ENCODE measurements at regions not wholly inside any gene's neighbourhood (a gene's known extent, or its start where the extent isn't known, plus 50 kb on each side); places are given as distances from the start of the nearest gene placed in this dataset.

- TF ChIP-seq CTCF (conservative IDR thresholded peaks at IDR 0.05 in 1 of 2, IDR thresholded peaks at IDR 0.05 in 1 of 2; ENCODE audit: extremely low read depth in 1 of 2, insufficient read depth in 1 of 2, low read depth in 1 of 2, low read length in 2 of 2) (no peak), EZH2 (IDR thresholded peaks at IDR 0.05; ENCODE audit: borderline replicate concordance, low read length) (no peak)
Measured at GRCh38 chr15:77856705-77857346, 220.7 kb downstream of the TBC1D2B start.
